IMR-90 (cell line): ENCODE measurements at regions not wholly inside any gene's neighbourhood (a gene's known extent, or its start where the extent isn't known, plus 50 kb on each side); places are given as distances from the start of the nearest gene placed in this dataset.

ENCODE experiments used
- ATAC-seq: fragments of 200-7000 bp; cut with Tn5 transposase; 2 replicates; pipeline ENCODE4 v1.9.1; 2020; ENCODE audit warnings: low read depth, mild to moderate bottlenecking, moderate library complexity
- BruUV-seq: library from RNA; stranded (reverse); fragments of 400-500 nt; replicated peaks from 2 replicates; lab custom pipeline; 2021; lab: Mats Ljungman, UMichigan
- CTCF ChIA-PET: fragments of 300-600 bp; formaldehyde crosslinking; extraction: SDS; loops from one replicate; lab custom pipeline; 2021; ENCODE audit warnings: antibody characterized with exemption; lab: Yijun Ruan, JAX
- POLR2A ChIA-PET: fragments of 300-600 bp; sonication (Branson Sonifier 250); formaldehyde crosslinking; loops from one replicate; lab custom pipeline; 2022; ENCODE audit warnings: antibody characterized with exemption; ENCODE audit not compliant: unreplicated experiment; lab: Charles Lee
- DNase-seq: peaks from one replicate; pipeline ENCODE4 v3.0.0; 2013
- H2AFZ ChIP-seq: replicated peaks from 2 replicates; pipeline ENCODE3; 2013; ENCODE audit warnings: low read length, mild to moderate bottlenecking; ENCODE audit not compliant: poor library complexity
- H2AK5ac ChIP-seq: 2 replicates; pipeline ENCODE4 v1.6.1; 2013; ENCODE audit warnings: low read depth, low read length, inconsistent platforms
- H2AK9ac ChIP-seq: replicated peaks from 2 replicates; pipeline ENCODE3; 2013; ENCODE audit warnings: mild to moderate bottlenecking, low read depth, low read length, moderate library complexity; ENCODE audit not compliant: poor library complexity
- H2BK120ac ChIP-seq: 2 replicates; pipeline ENCODE4 v1.6.1; 2013; ENCODE audit warnings: low read depth, low read length, inconsistent platforms
- H2BK15ac ChIP-seq: 3 replicates; pipeline ENCODE4 v1.6.1; 2013; ENCODE audit warnings: low read depth, low read length, inconsistent platforms
- H2BK20ac ChIP-seq: 2 replicates; pipeline ENCODE4 v1.6.1; 2013; ENCODE audit warnings: low read depth, mild to moderate bottlenecking, inconsistent platforms, low read length, moderate library complexity
- H2BK5ac ChIP-seq: 2 replicates; pipeline ENCODE4 v1.6.1; 2013; ENCODE audit warnings: mild to moderate bottlenecking, low read depth, low read length, inconsistent platforms; ENCODE audit not compliant: poor library complexity, severe bottlenecking
- H3K14ac ChIP-seq: replicated peaks from 2 replicates; pipeline ENCODE4 v1.6.1; 2013; ENCODE audit warnings: low read depth, low read length, inconsistent platforms
- H3K18ac ChIP-seq: 2 replicates; pipeline ENCODE4 v1.6.1; 2013; ENCODE audit warnings: low read depth, low read length, control low read depth
- H3K23ac ChIP-seq: 2 replicates; pipeline ENCODE4 v1.6.1; 2013; ENCODE audit warnings: low read depth, low read length, inconsistent platforms
- H3K27ac ChIP-seq: 2 replicates; pipeline ENCODE4 v1.5.1; 2013; ENCODE audit warnings: mild to moderate bottlenecking, control low read depth, low read length; ENCODE audit not compliant: insufficient read depth
- H3K27me3 ChIP-seq: 2 replicates; pipeline ENCODE4 v1.6.1; 2013; ENCODE audit warnings: low read length; ENCODE audit not compliant: control insufficient read depth, insufficient read depth
- H3K36me3 ChIP-seq: 2 replicates; pipeline ENCODE4 v1.6.1; 2013; ENCODE audit warnings: low read length, mixed read lengths; ENCODE audit not compliant: control insufficient read depth, insufficient read depth
- H3K4ac ChIP-seq: 2 replicates; pipeline ENCODE4 v1.6.1; 2013; ENCODE audit warnings: low read depth, low read length, inconsistent platforms
- H3K4me1 ChIP-seq: 2 replicates; pipeline ENCODE4 v1.6.1; 2013; ENCODE audit warnings: low read length, mixed read lengths; ENCODE audit not compliant: control insufficient read depth, insufficient read depth
- H3K4me2 ChIP-seq: 2 replicates; pipeline ENCODE4 v1.6.1; 2013; ENCODE audit warnings: low read depth, mild to moderate bottlenecking, control low read depth, low read length, moderate library complexity
- H3K4me3 ChIP-seq: 2 replicates; pipeline ENCODE4 v1.5.1; 2013; ENCODE audit warnings: low read depth, mild to moderate bottlenecking, control low read depth, low read length, moderate library complexity; ENCODE audit not compliant: insufficient read depth
- H3K56ac ChIP-seq: 2 replicates; pipeline ENCODE4 v1.6.1; 2013; ENCODE audit warnings: low read length, inconsistent platforms; ENCODE audit not compliant: insufficient read depth; ENCODE audit errors: extremely low read depth
- H3K79me1 ChIP-seq, 2 experiments: 2 replicates each; pipeline ENCODE4 v1.6.1; 2013; ENCODE audit warnings: low read length in 2 of 2, inconsistent platforms in 1 of 2, low read depth in 1 of 2
- H3K9ac ChIP-seq: 2 replicates; pipeline ENCODE4 v1.6.1; 2013; ENCODE audit warnings: low read depth, low read length, control low read depth
- H3K9me1 ChIP-seq: 2 replicates; pipeline ENCODE4 v1.6.1; 2013; ENCODE audit warnings: low read length, inconsistent platforms; ENCODE audit not compliant: insufficient read depth
- H3K9me3 ChIP-seq: 2 replicates; pipeline ENCODE4 v1.6.1; 2013; ENCODE audit warnings: low read length; ENCODE audit not compliant: control insufficient read depth, insufficient read depth
- H4K20me1 ChIP-seq: 2 replicates; pipeline ENCODE4 v1.6.1; 2013; ENCODE audit warnings: low read length, inconsistent platforms; ENCODE audit not compliant: insufficient read depth
- H4K5ac ChIP-seq: 2 replicates; pipeline ENCODE4 v1.6.1; 2013; ENCODE audit warnings: mild to moderate bottlenecking, low read depth, low read length, control low read depth
- H4K8ac ChIP-seq, 2 experiments: 2 replicates each; pipeline ENCODE4 v1.6.1; 2013; ENCODE audit warnings: low read depth in 2 of 2, low read length in 2 of 2, control low read depth in 1 of 2, inconsistent platforms in 1 of 2
- H4K91ac ChIP-seq: 2 replicates; pipeline ENCODE4 v1.6.1; 2013; ENCODE audit warnings: low read depth, low read length, inconsistent platforms; ENCODE audit not compliant: insufficient read depth
- BHLHE40 ChIP-seq: fragments of 150-350 bp; IDR thresholded peaks from 2 replicates; pipeline ENCODE4 v1.6.1; 2016; ENCODE audit warnings: mild to moderate bottlenecking, low read depth, low read length
- ELK1 ChIP-seq: fragments of 150-350 bp; IDR thresholded peaks from 2 replicates; pipeline ENCODE4 v1.6.1; 2016; ENCODE audit warnings: low read depth, mild to moderate bottlenecking, low read length, moderate library complexity, borderline replicate concordance
- MAZ ChIP-seq: IDR thresholded peaks from 2 replicates; pipeline ENCODE4 v1.6.1; 2012; ENCODE audit warnings: low read depth, mild to moderate bottlenecking, low read length, improper control_type of control experiment, moderate library complexity, borderline replicate concordance
- RAD21 ChIP-seq: IDR thresholded peaks from 2 replicates; pipeline ENCODE4 v1.6.1; 2012; ENCODE audit warnings: low read length, improper control_type of control experiment
- RCOR1 ChIP-seq: IDR thresholded peaks from 2 replicates; pipeline ENCODE4 v1.6.1; 2012; ENCODE audit warnings: mild to moderate bottlenecking, low read length, improper control_type of control experiment; ENCODE audit not compliant: insufficient replicate concordance
- RFX5 ChIP-seq: IDR thresholded peaks from 2 replicates; pipeline ENCODE4 v1.8.0; 2012; ENCODE audit warnings: low read depth, mild to moderate bottlenecking, low read length, moderate library complexity
- USF2 ChIP-seq: fragments of 150-350 bp; IDR thresholded peaks from 2 replicates; pipeline ENCODE4 v1.6.1; 2017; ENCODE audit warnings: mild to moderate bottlenecking, antibody characterized with exemption, low read length, low read depth
- WGBS, 2 experiments: methylation state at CpG; one replicate each; pipeline versions ENCODE4 v1.1.5 to v1.1.7; 2013; ENCODE audit warnings: missing lambda C conversion rate in 2 of 2; ENCODE audit not compliant: insufficient read length in 1 of 2; ENCODE audit errors: extremely low coverage in 2 of 2; 5-methylcytosine and 5-hydroxymethylcytosine counted together
- dilution Hi-C: fragments of 300-500 bp; cut with HindIII; formaldehyde crosslinking; loops from one replicate; pipeline ENCODE4 v1.14.3; 2018; ENCODE audit warnings: low sequenced_read_pairs; ENCODE audit not compliant: unreplicated experiment
- in situ Hi-C: fragments of 300-500 bp; cut with MboI; formaldehyde crosslinking; loops from 3 replicates; pipeline ENCODE4 v1.14.3; 2019; ENCODE audit warnings: low sequenced_read_pairs, inconsistent platforms, mixed read lengths
- intact Hi-C: fragments of 100-400 bp; cut with micrococcal nuclease; formaldehyde crosslinking; loops from 2 replicates; pipeline ENCODE4 v1.10.0; 2022
- TF ChIP-seq, protein P1 (sequence below): conservative IDR thresholded peaks from 2 replicates; pipeline ENCODE4 v1.5.1; 2012; ENCODE audit warnings: mild to moderate bottlenecking, low read depth, low read length, improper control_type of control experiment

DNA sequence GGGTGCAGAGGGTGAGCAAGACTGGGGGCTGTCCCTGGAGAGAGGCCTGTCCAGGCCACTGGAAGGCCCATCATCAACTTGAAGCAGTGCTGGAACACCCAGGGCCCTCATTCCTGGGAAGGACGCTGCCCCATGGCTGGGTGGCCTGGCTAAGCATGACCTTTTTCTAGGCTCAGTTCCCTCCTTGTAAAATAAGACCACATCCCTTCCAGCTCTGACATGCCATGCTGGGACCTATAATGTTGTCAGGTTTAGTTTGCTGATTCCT is 62.8 kb downstream of the SYNE3 start:
- Histone ChIP-seq H3K27ac (no peak overlapping the region), H4K20me1 (no peaks in the 10 kb centered on the region), H3K4me2 (no peak overlapping the region), H4K8ac (no peak overlapping the region), H3K27me3 (no peaks in the 10 kb centered on the region), H2BK20ac (no peak overlapping the region), H3K36me3 (peaks cover 11% of the 10 kb centered on the region; the same call in 1 of the 2 replicates), H3K9ac (no peak overlapping the region), H3K14ac (no peak overlapping the region), H3K23ac (no peak overlapping the region), H3K18ac (no peak overlapping the region), H2BK5ac (no peak overlapping the region), H3K4ac (no peak overlapping the region), H3K9me3 (no peaks in the 10 kb centered on the region), H3K4me3 (no peak overlapping the region), H2BK15ac (no peak overlapping the region), H2AK5ac (no peak overlapping the region), H4K5ac (no peak overlapping the region), H2BK120ac (no peak overlapping the region), H3K4me1 (no peaks in the 10 kb centered on the region), H3K9me1 (peaks cover 8% of the 10 kb centered on the region), H4K91ac (no peak overlapping the region), H2AK9ac (no peak overlapping the region), H3K56ac (no peak overlapping the region), H3K79me1 (peaks cover 0 to 5% of the 10 kb centered on the region in 2 experiments; a peak in 1 of 4 replicates), H2AFZ (no peak overlapping the region)
- ChIA-PET CTCF (interaction anchor here (0.9 kb wide), 1 partner anchor 905 kb away, joined by 3 read pairs; no protein-coding TSS in a partner anchor), POLR2A (no interaction called here)
- in situ Hi-C loops, result no loop called here
- ATAC-seq (no peak), DNase-seq (no peak)
- TF ChIP-seq RAD21, result no peak
- no peak for TF ChIP-seq RCOR1
- no peak for TF ChIP-seq ELK1
- TF ChIP-seq, protein P1, sequence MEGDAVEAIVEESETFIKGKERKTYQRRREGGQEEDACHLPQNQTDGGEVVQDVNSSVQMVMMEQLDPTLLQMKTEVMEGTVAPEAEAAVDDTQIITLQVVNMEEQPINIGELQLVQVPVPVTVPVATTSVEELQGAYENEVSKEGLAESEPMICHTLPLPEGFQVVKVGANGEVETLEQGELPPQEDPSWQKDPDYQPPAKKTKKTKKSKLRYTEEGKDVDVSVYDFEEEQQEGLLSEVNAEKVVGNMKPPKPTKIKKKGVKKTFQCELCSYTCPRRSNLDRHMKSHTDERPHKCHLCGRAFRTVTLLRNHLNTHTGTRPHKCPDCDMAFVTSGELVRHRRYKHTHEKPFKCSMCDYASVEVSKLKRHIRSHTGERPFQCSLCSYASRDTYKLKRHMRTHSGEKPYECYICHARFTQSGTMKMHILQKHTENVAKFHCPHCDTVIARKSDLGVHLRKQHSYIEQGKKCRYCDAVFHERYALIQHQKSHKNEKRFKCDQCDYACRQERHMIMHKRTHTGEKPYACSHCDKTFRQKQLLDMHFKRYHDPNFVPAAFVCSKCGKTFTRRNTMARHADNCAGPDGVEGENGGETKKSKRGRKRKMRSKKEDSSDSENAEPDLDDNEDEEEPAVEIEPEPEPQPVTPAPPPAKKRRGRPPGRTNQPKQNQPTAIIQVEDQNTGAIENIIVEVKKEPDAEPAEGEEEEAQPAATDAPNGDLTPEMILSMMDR, result no peak
- TF ChIP-seq RFX5, result no peak
- TF ChIP-seq BHLHE40, result no peak
- TF ChIP-seq MAZ, result no peak
- TF ChIP-seq USF2, result no peak
- dilution Hi-C loops, result no loop called here
- no TSS peak for BruUV-seq
- intact Hi-C loops, result no loop called here
- WGBS, 2 experiments, result no CpG with 5 or more reads among the region's 1 CpG
